HG02759 (cell line): ENCODE measurements at regions not wholly inside any gene's neighbourhood (a gene's known extent, or its start where the extent isn't known, plus 50 kb on each side); places are given as distances from the start of the nearest gene placed in this dataset.
"Not testable (repeated sequence)": the region's sequence is repeated elsewhere in the genome, so short reads cannot be mapped to it uniquely, and the experiment has no call there.

ENCODE experiments used
- ATAC-seq: cut with Tn5 transposase; IDR thresholded peaks from one replicate; pipeline ENCODE4 v1.9.1; 2021; ENCODE audit warnings: mild to moderate bottlenecking, moderate library complexity; ENCODE audit not compliant: unreplicated experiment

- no peak for ATAC-seq
Observed at GRCh38 chr6:92431502-92431901, 987.9 kb downstream of the EPHA7 start.

DNA sequence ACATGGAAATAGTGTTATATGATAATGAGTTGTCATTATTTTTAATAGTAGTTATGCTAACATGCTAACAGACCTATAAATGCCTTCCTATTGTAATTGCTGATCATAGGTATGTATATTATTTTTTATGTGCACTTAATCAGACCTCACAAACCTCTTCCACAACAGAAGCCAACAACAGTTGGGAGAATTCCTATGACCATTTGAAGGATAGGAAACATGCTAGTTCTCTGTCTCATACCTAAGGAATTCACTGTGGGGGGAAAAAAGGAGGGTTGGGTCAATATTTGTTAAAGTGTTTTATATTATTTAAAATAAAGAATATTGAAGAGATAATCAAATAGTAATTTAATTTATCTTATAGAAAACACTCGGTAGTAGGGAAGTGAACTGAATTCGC lies 990.9 kb downstream of the EPHA7 start:
- no peak for ATAC-seq

DNA sequence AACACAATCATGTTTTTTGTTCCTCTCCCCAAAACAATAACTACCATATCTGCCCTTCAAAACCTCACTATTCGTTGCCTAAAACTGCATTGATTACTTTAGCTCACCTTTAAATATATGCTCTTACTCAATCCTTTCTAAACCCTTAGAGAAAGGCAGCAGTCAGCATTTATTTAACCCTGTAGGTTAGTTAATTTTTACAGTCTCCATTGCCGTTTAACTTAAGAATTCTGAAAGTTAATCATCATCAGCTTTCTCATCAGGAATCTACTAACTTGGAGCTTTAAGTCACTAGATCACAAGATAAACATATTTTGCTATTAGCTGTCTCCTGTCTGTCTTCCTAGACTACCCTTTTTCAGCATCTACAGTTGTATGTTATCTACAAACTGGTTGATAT lies 991.9 kb downstream of the EPHA7 start:
- ATAC-seq, result no peak

GRCh38 chr6:92415656-92416055 lies 1003.7 kb downstream of the EPHA7 start:
- ATAC-seq, result no peak

GRCh38 chr6:92408350-92408749 lies 1011.0 kb downstream of the EPHA7 start:
- no peak for ATAC-seq

- ATAC-seq, result no peak
Observed at GRCh38 chr6:92404281-92404680, 1015.1 kb downstream of the EPHA7 start.

DNA sequence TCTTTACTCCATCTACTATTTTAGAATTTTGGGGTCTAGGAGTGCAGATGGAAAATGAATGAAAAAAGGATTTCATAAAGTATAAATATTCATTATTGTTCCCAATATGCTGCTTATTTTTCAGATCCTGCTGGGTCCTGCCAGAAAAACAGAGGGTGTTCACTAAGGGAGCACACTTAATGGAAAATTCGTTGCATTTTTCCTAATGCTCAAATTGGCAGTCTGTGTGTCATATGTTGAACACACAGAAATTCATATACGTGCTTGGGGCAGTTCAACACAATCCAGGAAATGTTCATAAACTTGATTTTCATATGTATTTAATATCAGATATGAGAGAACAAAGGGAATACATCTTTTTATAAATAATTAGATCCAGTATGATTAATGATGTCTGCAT lies 1019.4 kb downstream of the EPHA7 start:
- no peak for ATAC-seq

DNA sequence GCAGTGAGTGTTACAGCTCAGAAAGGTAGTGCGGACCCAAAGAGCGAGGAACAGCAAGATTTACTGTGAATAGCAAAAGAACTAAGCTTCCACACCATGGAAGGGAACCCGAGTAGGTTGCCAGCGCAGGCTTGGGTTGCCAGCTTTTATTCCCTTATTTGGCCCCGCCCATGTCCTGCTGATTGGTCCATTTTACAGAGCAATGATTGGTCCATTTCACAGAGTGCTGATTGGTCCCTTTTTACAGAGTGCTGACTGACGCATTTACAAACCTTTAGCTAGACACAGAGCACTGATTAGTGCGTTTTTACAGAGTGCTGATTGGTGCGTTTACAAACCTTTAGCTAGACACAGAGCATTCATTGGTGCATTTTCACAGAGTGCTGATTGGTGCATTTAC lies 1030.7 kb downstream of the EPHA7 start:
- ATAC-seq, result not testable (repeated sequence)

- no peak for ATAC-seq
Observed at GRCh38 chr6:92380803-92381601, 1038.4 kb downstream of the EPHA7 start.

- no peak for ATAC-seq
Observed at GRCh38 chr6:92377137-92377536, 1042.2 kb downstream of the EPHA7 start.

GRCh38 chr6:92376691-92377090 lies 1042.7 kb downstream of the EPHA7 start:
- ATAC-seq, result no peak

DNA sequence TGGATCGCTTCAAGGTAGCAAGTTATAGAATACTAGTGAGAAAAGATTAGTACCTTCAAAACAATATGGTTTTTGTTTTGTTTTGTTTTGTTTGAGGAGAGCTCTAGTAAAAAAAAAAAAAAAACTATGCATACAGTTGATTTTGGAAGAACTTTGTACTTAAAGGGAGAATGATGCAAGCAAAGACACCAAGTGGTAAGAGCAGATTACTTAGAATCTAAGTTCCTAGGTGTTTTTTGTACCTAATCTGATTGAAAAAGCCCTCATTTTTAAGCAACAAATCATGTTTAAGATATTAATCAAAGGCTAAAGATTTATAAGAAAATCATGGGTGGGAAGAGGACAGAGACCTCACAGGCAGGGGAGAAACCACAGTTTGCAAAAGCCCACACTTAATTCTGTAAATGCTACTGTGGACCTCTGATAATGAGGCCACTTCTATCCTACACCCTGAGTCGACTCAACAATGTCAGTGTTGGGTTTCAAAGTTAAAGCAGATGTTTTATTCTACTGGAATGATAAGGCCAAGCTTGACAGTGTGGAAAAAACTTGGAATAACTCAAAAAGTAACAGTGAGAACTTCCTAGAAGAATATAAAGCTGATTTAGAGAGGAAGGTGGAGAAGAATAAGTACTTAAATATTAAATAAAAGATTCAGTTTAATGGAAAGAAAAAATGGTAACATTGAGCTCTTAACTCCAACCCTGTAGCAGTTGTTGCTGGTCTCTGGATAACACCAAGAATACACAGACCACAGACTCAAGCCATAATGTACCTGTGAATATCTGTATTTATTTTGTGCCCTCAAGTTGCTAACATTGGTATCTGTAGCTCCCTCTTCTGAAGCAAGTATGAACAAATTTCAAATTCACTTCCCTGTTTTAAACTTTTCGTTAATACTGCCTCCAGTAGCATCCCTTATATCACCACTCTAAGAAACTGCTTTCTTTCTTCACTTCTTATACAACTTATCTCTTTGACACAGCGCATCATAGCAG lies 1047.8 kb downstream of the EPHA7 start:
- ATAC-seq, result no peak

DNA sequence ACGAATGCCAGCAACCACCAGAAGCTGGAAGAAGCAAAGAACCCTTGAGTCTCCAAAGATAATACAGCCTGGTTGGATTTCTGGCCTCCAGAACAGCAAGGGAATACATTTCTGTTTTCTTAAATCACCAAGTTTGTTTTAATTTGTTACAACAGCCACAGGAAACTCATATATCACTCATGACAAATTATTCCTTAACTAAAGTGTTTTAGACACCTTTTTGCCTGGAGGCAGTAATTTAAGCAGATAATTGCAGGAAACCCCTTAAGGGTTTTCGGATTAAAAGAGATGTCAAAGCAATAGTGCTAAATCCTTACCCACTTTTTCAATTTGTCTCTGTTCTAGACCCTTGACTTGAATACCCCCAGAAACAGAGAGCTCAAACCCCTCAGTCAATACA lies 1050.0 kb downstream of the EPHA7 start:
- ATAC-seq, result no peak

DNA sequence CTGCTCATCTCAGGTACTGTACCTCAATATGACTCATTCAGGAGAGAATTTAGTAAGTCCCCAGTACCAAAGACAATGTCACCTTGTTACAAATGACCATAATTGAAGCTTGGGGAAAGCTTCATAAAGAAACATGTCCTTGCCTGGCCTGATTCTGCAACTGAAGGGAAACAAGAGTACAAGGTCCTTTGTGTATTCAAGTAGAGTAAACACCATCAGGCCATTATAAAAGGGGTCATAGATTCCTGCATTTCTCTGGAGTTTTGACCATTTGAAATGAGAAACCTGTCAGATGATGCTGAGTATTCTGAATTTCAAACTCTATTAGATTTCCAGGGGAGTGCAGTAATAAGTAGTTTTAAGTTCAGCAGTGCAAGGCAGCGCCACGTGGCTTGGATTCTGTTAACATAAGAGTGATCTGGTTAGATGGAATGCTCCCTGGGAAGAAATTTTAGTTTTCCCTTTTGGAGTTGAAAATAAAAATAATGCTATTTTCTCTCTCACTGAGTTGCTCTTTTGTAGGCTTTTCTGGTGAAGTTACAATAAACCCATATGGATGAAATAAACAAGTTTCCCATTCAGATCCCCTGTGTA lies 1054.3 kb downstream of the EPHA7 start:
- no peak for ATAC-seq

DNA sequence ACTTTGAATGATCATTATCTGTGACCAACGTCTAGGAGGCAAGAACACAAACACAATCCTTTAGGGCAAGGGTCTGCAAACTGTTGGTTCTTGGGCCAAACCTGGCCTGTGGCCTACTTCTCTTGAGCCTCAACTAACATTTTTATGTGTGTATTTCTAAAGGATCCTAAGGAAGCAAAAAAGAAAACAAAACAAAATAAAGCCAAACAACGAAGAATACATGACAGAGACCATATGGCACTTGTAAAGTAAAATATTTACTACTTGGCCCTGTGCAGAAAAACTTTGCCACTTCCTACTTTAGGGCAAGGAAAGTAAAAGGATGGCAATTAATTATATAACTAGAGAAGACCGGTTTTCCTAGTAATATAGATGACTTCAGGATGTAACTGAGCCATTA lies 1056.2 kb downstream of the EPHA7 start:
- no peak for ATAC-seq

DNA sequence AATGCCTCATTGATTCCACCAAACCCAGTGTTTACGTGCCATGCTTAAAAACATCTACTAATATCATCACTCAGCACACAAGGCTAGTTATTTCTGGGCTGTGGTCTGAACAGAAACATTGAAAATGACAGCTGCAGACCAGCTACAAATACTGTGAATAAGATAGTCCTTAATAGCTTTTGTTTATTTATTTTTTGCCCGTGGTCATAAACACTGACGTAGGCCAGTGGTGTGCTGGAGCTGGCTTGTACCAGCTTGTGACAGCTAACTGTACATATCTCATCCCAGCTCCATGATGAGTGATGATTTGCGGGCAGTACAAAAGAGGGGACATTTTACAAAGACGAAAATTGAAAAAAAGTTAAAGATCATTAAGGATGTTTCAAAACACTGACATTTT lies 1057.0 kb downstream of the EPHA7 start:
- ATAC-seq, result no peak

GRCh38 chr6:92361990-92362389 lies 1057.4 kb downstream of the EPHA7 start:
- no peak for ATAC-seq

DNA sequence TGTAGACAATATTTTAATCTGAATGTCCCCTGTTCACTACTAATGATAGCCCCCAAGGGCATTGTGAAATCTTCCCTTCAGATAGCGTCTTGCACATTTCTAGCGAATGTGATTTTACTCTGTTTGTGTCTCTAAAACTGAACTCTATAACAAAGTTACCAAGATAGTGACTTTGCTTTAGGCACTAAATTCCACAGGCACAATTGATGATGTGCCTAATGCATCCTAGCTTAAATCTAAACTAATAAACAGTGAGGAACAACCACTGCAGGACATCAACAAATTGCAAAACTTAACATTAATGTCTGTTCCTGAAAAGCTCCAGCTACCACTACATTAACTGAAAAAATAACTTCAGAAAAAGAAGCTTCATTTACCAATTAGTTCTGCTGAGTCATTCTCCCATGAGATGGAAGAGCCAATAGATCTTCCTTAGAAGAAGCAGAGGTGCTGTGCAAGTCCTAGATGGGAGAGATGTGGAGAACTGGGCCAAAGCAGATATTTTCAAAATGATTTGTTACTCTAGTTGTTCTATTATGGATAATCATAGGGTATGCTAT lies 1065.0 kb downstream of the EPHA7 start:
- no peak for ATAC-seq

GRCh38 chr6:92352130-92352529 lies 1067.2 kb downstream of the EPHA7 start:
- no peak for ATAC-seq

- no peak for ATAC-seq
Observed at GRCh38 chr6:92341201-92341600, 1078.2 kb downstream of the EPHA7 start.

DNA sequence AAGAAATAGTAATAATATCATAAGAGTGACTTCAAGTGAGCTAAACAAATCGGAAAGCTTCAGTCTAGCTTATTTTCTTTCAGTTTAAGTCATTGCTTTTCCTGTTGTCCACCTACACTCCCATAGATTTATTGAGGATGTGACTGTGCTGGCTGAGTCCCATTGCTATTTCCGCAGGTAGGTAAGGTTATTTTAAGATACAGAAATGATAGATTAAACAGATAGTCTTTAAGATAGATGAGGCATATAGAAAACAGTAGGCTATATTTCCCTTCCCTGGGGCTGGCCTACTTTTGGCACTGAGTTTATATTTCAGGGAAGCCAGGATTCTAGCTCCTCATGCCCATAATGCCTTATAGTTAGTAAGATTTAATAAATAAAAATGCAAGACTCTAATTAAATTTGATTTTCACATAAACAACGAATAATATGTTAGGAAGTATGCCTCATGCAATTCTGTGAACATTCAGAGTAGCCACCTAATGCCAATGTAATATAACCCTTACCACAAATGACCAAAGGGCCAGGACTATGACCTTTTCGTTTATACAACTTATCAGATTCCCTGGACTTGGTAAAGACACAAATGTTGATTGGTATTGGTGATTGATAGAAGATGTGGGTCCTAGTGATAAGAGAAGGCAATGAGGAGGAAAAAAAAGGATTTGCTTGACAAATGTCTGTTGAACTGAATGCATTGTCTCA lies 1079.3 kb downstream of the EPHA7 start:
- ATAC-seq, result no peak
